ENCODE measurements at regions not wholly inside any gene's neighbourhood (a gene's known extent, or its start where the extent isn't known, plus 50 kb on each side); places are given as distances from the start of the nearest gene placed in this dataset.
"Not testable (repeated sequence)": the region's sequence is repeated elsewhere in the genome, so short reads cannot be mapped to it uniquely, and the experiment has no call there.

GRCh38 chr3:22414239-22414638 lies 663.2 kb upstream of the ZNF385D start:
- no peak overlapping the region for H3K4me2 ChIP-seq (ENCODE audit: low read depth, low read length)
- in situ Hi-C loops (cut with HindIII; ENCODE audit: extremely low pct_ligation_motif_present, low pct_unique_long_range_greater_than_20kb), result no loop called here
- H4K20me1 ChIP-seq (ENCODE audit: insufficient read depth, low read length), result no peaks in the 10 kb centered on the region
- ChIA-PET POLR2A (no interaction called here), CTCF (ENCODE audit: low intra/inter-chr PET ratio, low total read pairs) (no interaction called here)
- ATAC-seq (no peak), DNase-seq (ENCODE audit: low spot score) (no peak), FAIRE-seq (no peak)
- TF ChIP-seq ATF2 (CRISPR knock-in tag; IDR thresholded peaks at IDR 0.05) (no peak), ZNF33A (CRISPR knock-in tag; IDR thresholded peaks at IDR 0.05; ENCODE audit: borderline replicate concordance) (no peak), ZSCAN9 (CRISPR knock-in tag; IDR thresholded peaks at IDR 0.05; ENCODE audit: borderline replicate concordance) (no peak)
- no peaks in the 10 kb centered on the region for H3K36me3 ChIP-seq (replicated peaks in 1 of 2; ENCODE audit: control insufficient read depth in 1 of 2, insufficient read depth in 2 of 2, low read length in 2 of 2)
- no peaks in the 10 kb centered on the region for H3K4me1 ChIP-seq (ENCODE audit: insufficient read depth, low read length)
- no TSS peak for BruUV-seq (replicated peaks)
- H3K4me3 ChIP-seq (replicated peaks in 1 of 3; ENCODE audit: insufficient read depth in 1 of 3, low read depth in 2 of 3, low read length in 3 of 3), result no peak overlapping the region
- WGBS (ENCODE audit: low lambda C conversion rate), result 10% methylated on average over 2 of the region's 3 CpGs
- peaks cover 23% of the 10 kb centered on the region for H3K9me3 ChIP-seq (ENCODE audit: low read length)
- no peaks in the 10 kb centered on the region for H3K27me3 ChIP-seq (ENCODE audit: control insufficient read depth in 1 of 2, insufficient read depth in 2 of 2, low read length in 2 of 2)
- H3K9ac ChIP-seq (ENCODE audit: insufficient read depth, low read depth, low read length), result no peak overlapping the region
- H2AFZ ChIP-seq (ENCODE audit: low read length), result no peak overlapping the region
- intact Hi-C loops (cut with micrococcal nuclease; ENCODE audit: unreplicated experiment), result no loop called here
- H3K79me2 ChIP-seq (ENCODE audit: insufficient read depth, low read length), result no peaks in the 10 kb centered on the region
- no peak overlapping the region for H3K27ac ChIP-seq (ENCODE audit: extremely low read length, insufficient read depth, low read length)

- FAIRE-seq; H2AFZ ChIP-seq (ENCODE audit: low read length); H3K27ac ChIP-seq (ENCODE audit: extremely low read length, insufficient read depth, low read length); in situ Hi-C loops (cut with HindIII; ENCODE audit: extremely low pct_ligation_motif_present, low pct_unique_long_range_greater_than_20kb); H4K20me1 ChIP-seq (ENCODE audit: insufficient read depth, low read length); CTCF ChIA-PET (ENCODE audit: low intra/inter-chr PET ratio, low total read pairs); H3K4me1 ChIP-seq (ENCODE audit: insufficient read depth, low read length); H3K36me3 ChIP-seq (replicated peaks in 1 of 2; ENCODE audit: control insufficient read depth in 1 of 2, insufficient read depth in 2 of 2, low read length in 2 of 2); H3K79me2 ChIP-seq (ENCODE audit: insufficient read depth, low read length); DNase-seq (ENCODE audit: low spot score); ATAC-seq; H3K27me3 ChIP-seq (ENCODE audit: control insufficient read depth in 1 of 2, insufficient read depth in 2 of 2, low read length in 2 of 2); BruUV-seq (replicated peaks); H3K4me2 ChIP-seq (ENCODE audit: low read depth, low read length); H3K4me3 ChIP-seq (replicated peaks in 1 of 3; ENCODE audit: insufficient read depth in 1 of 3, low read depth in 2 of 3, low read length in 3 of 3); intact Hi-C loops (cut with micrococcal nuclease; ENCODE audit: unreplicated experiment); H3K9ac ChIP-seq (ENCODE audit: insufficient read depth, low read depth, low read length); POLR2A ChIA-PET: not testable (repeated sequence)
- H3K9me3 ChIP-seq (ENCODE audit: low read length), result peaks cover 29% of the 10 kb centered on the region
- WGBS (ENCODE audit: low lambda C conversion rate), result no CpG with 5 or more reads among the region's 19 CpGs
Measured at GRCh38 chr3:22416838-22417446, 665.9 kb upstream of the ZNF385D start.

Data from HepG2 (cell line).